Coronary artery (tissue), 2 donors: ENCODE measurements at regions not wholly inside any gene's neighbourhood (a gene's known extent, or its start where the extent isn't known, plus 50 kb on each side); places are given as distances from the start of the nearest gene placed in this dataset.

Experiments used
- DNase-seq: peaks from one replicate; pipeline ENCODE4 v3.0.0-alpha.2; 2017; ENCODE audit warnings: low spot score
- H3K27ac ChIP-seq, 2 donors: fragments of 200-600 bp; sonication (generic); one replicate each; pipeline ENCODE4 v1.5.1; 2016 to 2019
- H3K4me3 ChIP-seq: fragments of 200-600 bp; sonication (generic); 2 replicates; pipeline ENCODE4 v1.5.1; 2016; ENCODE audit warnings: mild to moderate bottlenecking, moderate library complexity
- CTCF ChIP-seq: fragments of 200-600 bp; sonication (generic); IDR thresholded peaks from one replicate; pipeline ENCODE4 v1.5.1; 2019; ENCODE audit warnings: antibody characterized with exemption

- Histone ChIP-seq H3K27ac (no peak overlapping the region), H3K4me3 (no peak overlapping the region)
- no peak for DNase-seq
- TF ChIP-seq CTCF = no peak
Observed at GRCh38 chr7:41142904-41143473, 559.9 kb downstream of the INHBA start.

- no peak overlapping the region for H3K4me3 ChIP-seq
Observed at GRCh38 chr7:41139789-41140188, 563.1 kb downstream of the INHBA start.

GRCh38 chr7:41136551-41136950 is 566.3 kb downstream of the INHBA start:
- Histone ChIP-seq H3K4me3 (no peak overlapping the region), H3K27ac (no peak overlapping the region)
- no peak for TF ChIP-seq CTCF
- no peak for DNase-seq

More at GRCh38 chr7:41139789-41140188, 563.1 kb downstream of the INHBA start:
- DNase-seq = no peak
- no peak for TF ChIP-seq CTCF
- H3K27ac ChIP-seq = no peak overlapping the region

- Histone ChIP-seq H3K27ac (no peak overlapping the region), H3K4me3 (no peak overlapping the region)
- DNase-seq = no peak
- no peak for TF ChIP-seq CTCF
Observed at GRCh38 chr7:41135511-41135910, 567.4 kb downstream of the INHBA start.

- no peak for DNase-seq
- Histone ChIP-seq H3K4me3 (no peak overlapping the region), H3K27ac (no peak overlapping the region)
- no peak for TF ChIP-seq CTCF
Observed at GRCh38 chr7:41134300-41135255, 568.3 kb downstream of the INHBA start.

GRCh38 chr7:41133690-41134299 is 569.1 kb downstream of the INHBA start:
- Histone ChIP-seq H3K27ac (no peak overlapping the region), H3K4me3 (no peak overlapping the region)
- DNase-seq = no peak
- TF ChIP-seq CTCF = no peak
